DND-41 (cell line): ENCODE measurements at regions not wholly inside any gene's neighbourhood (a gene's known extent, or its start where the extent isn't known, plus 50 kb on each side); places are given as distances from the start of the nearest gene placed in this dataset.

Experiments
- ATAC-seq: fragments of 200-7000 bp; cut with Tn5 transposase; 3 replicates; pipeline ENCODE4 v1.9.1; 2021; ENCODE audit warnings: low read depth; ENCODE audit not compliant: insufficient read depth
- DNase-seq: peaks from one replicate; pipeline ENCODE4 v3.0.0-alpha.2; 2020
- H2AFZ ChIP-seq: 2 replicates; pipeline ENCODE4 v1.6.0; 2012; ENCODE audit warnings: low read depth, low read length
- H3K27ac ChIP-seq: 2 replicates; pipeline ENCODE4 v1.5.1; 2012; ENCODE audit warnings: low read length, inconsistent platforms
- H3K27me3 ChIP-seq: fragments of 200-600 bp; sonication (generic); 2 replicates; pipeline ENCODE4 v1.6.0; 2012; ENCODE audit warnings: low read length, mild to moderate bottlenecking, inconsistent platforms; ENCODE audit not compliant: insufficient read depth, poor library complexity
- H3K36me3 ChIP-seq: 2 replicates; pipeline ENCODE4 v1.5.1; 2012; ENCODE audit warnings: low read length, inconsistent platforms; ENCODE audit not compliant: insufficient read depth
- H3K4me1 ChIP-seq: 2 replicates; pipeline ENCODE4 v1.5.1; 2012; ENCODE audit warnings: mild to moderate bottlenecking, low read length; ENCODE audit not compliant: insufficient read depth
- H3K4me2 ChIP-seq: 2 replicates; pipeline ENCODE4 v1.6.0; 2012; ENCODE audit warnings: mild to moderate bottlenecking, moderate library complexity, low read length, inconsistent platforms; ENCODE audit not compliant: insufficient read depth
- H3K4me3 ChIP-seq, 2 experiments: fragments of 200-600 bp in 1 of 2; shearing (Covaris generic) in 1 of 2; 2 replicates each; pipeline ENCODE4 v1.5.1; 2012 to 2016; ENCODE audit warnings: inconsistent platforms in 2 of 2, low read length in 2 of 2, mild to moderate bottlenecking in 2 of 2, low read depth in 1 of 2, moderate library complexity in 1 of 2
- H3K79me2 ChIP-seq: 2 replicates; pipeline ENCODE4 v1.6.0; 2012; ENCODE audit warnings: low read length, inconsistent platforms; ENCODE audit not compliant: insufficient read depth
- H3K9ac ChIP-seq: 2 replicates; pipeline ENCODE4 v1.6.0; 2012; ENCODE audit warnings: low read depth, mild to moderate bottlenecking, inconsistent platforms, low read length, moderate library complexity
- H3K9me3 ChIP-seq: 2 replicates; pipeline ENCODE4 v1.5.1; 2012; ENCODE audit warnings: low read length, moderate library complexity, mild to moderate bottlenecking, inconsistent platforms; ENCODE audit not compliant: insufficient read depth, severe bottlenecking
- H4K20me1 ChIP-seq: 2 replicates; pipeline ENCODE4 v1.6.0; 2012; ENCODE audit warnings: low read length; ENCODE audit not compliant: insufficient read depth
- CTCF ChIP-seq: IDR thresholded peaks from 2 replicates; pipeline ENCODE4 v1.5.1; 2012; ENCODE audit warnings: borderline replicate concordance, low read length, moderate library complexity, mild to moderate bottlenecking; ENCODE audit not compliant: poor library complexity, severe bottlenecking; ENCODE audit errors: extremely low read depth
- EZH2 ChIP-seq: IDR thresholded peaks from 3 replicates; pipeline ENCODE4 v1.6.1; 2012; ENCODE audit warnings: borderline replicate concordance, low read depth, mild to moderate bottlenecking, moderate library complexity, low read length, inconsistent platforms; ENCODE audit not compliant: severe bottlenecking

GRCh38 chr4:32840461-32841189 lies 2120.5 kb downstream of the PCDH7 start:
- DNase-seq = no peak
- Histone ChIP-seq H3K79me2 (no peaks in the 10 kb centered on the region), H3K9me3 (no peaks in the 10 kb centered on the region), H3K36me3 (no peaks in the 10 kb centered on the region), H3K27ac (no peak overlapping the region), H3K9ac (no peak overlapping the region), H4K20me1 (no peaks in the 10 kb centered on the region), H3K4me1 (no peaks in the 10 kb centered on the region), H3K27me3 (no peaks in the 10 kb centered on the region), H2AFZ (no peak overlapping the region), H3K4me3 (no peak overlapping the region), H3K4me2 (no peak overlapping the region)
- no peak for ATAC-seq
- no peak for TF ChIP-seq EZH2
- TF ChIP-seq CTCF = no peak

GRCh38 chr4:32841217-32841616 lies 2121.0 kb downstream of the PCDH7 start:
- H3K27me3 ChIP-seq = no peaks in the 10 kb centered on the region
- H3K9ac ChIP-seq = no peak overlapping the region
- H3K4me3 ChIP-seq = no peak overlapping the region
- DNase-seq = no peak
- no peaks in the 10 kb centered on the region for H4K20me1 ChIP-seq
- no peaks in the 10 kb centered on the region for H3K79me2 ChIP-seq
- H3K27ac ChIP-seq = no peak overlapping the region
- ATAC-seq = no peak
- H2AFZ ChIP-seq = no peak overlapping the region
- no peaks in the 10 kb centered on the region for H3K36me3 ChIP-seq
- TF ChIP-seq CTCF (no peak), EZH2 (no peak)
- H3K9me3 ChIP-seq = no peaks in the 10 kb centered on the region
- no peaks in the 10 kb centered on the region for H3K4me1 ChIP-seq
- no peak overlapping the region for H3K4me2 ChIP-seq

- H3K4me3 ChIP-seq = no peak overlapping the region
- H2AFZ ChIP-seq = no peak overlapping the region
- ATAC-seq = no peak
- no peaks in the 10 kb centered on the region for H3K27me3 ChIP-seq
- H3K9me3 ChIP-seq = no peaks in the 10 kb centered on the region
- H3K27ac ChIP-seq = no peak overlapping the region
- TF ChIP-seq CTCF (no peak), EZH2 (no peak)
- H3K4me2 ChIP-seq = no peak overlapping the region
- no peak for DNase-seq
- H3K79me2 ChIP-seq = no peaks in the 10 kb centered on the region
- H3K9ac ChIP-seq = no peak overlapping the region
- H4K20me1 ChIP-seq = no peaks in the 10 kb centered on the region
- no peaks in the 10 kb centered on the region for H3K4me1 ChIP-seq
- H3K36me3 ChIP-seq = no peaks in the 10 kb centered on the region
These were observed 2127.3 kb downstream of the PCDH7 start for GRCh38 chr4:32847461-32847860.
